ENCODE measurements at regions not wholly inside any gene's neighbourhood (a gene's known extent, or its start where the extent isn't known, plus 50 kb on each side); places are given as distances from the start of the nearest gene placed in this dataset.

DNA sequence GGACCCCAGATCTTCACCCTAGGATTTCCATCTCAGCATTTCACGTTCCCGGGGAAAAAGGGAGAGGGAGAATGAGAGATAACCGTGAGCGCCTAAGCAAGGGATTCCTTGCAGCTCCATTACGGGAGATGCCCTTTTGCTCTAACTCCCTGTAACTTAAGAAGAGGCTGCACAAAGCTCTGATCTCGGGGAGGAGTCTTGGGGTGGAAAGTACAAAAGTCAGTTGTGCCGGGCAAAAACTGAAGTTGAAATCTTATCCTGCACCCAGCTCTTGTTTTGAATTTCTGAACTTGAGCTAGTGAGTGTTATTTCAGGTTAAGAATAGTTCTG is 256.4 kb upstream of the SOX21 start:
- no peak overlapping the region for H3K27ac ChIP-seq
- peak overlapping the region; percentile 58 for H3K4me3 ChIP-seq

DNA sequence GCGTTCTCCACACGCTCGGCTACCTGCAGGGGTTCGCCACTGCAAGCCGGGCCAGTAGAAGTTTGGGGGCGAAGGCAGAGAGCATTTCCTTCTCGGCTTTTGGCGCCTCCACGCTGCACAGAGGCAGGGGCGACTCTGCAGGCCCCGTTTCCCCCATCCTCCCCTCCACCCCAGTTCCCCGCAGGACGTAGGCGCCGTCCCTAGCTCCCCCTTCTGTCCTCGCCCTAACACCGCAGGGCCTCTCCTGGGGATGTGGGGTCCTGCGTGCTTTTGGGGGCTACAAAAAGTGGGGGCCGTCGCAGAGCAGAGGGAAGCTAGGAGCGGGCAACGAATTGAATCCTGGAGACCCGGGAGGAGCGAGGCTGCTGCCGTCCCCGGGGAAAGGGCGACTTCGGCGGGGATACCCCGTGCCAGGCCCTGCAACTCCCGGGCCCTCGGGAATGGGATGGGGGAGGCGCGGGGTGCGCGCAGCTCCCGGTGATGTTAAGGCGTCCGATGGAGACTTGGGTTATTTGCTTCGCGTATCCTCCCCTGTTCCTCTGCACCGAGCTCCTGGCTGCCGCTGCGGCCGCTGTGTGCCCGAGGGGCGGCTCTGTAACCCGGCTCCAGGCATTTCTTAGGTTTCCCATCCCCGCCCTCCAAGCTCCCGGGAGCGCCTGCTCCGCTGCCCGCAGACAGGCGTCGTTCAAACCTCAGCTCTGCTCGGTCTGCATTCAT is 255.9 kb upstream of the SOX21 start:
- TF ChIP-seq, protein P1, sequence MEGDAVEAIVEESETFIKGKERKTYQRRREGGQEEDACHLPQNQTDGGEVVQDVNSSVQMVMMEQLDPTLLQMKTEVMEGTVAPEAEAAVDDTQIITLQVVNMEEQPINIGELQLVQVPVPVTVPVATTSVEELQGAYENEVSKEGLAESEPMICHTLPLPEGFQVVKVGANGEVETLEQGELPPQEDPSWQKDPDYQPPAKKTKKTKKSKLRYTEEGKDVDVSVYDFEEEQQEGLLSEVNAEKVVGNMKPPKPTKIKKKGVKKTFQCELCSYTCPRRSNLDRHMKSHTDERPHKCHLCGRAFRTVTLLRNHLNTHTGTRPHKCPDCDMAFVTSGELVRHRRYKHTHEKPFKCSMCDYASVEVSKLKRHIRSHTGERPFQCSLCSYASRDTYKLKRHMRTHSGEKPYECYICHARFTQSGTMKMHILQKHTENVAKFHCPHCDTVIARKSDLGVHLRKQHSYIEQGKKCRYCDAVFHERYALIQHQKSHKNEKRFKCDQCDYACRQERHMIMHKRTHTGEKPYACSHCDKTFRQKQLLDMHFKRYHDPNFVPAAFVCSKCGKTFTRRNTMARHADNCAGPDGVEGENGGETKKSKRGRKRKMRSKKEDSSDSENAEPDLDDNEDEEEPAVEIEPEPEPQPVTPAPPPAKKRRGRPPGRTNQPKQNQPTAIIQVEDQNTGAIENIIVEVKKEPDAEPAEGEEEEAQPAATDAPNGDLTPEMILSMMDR (IDR thresholded peaks at IDR 0.05), result no peak
- Histone ChIP-seq H3K27ac (no peak overlapping the region), H3K4me3 (peak overlapping the region; percentile 58)
- DNase-seq (ENCODE audit: low spot score), result no peak

More for the DNA sequence above, 256.4 kb upstream of the SOX21 start:
- TF ChIP-seq, protein P1 (IDR thresholded peaks at IDR 0.05), result no peak
- no peak for DNase-seq (ENCODE audit: low spot score)

DNA sequence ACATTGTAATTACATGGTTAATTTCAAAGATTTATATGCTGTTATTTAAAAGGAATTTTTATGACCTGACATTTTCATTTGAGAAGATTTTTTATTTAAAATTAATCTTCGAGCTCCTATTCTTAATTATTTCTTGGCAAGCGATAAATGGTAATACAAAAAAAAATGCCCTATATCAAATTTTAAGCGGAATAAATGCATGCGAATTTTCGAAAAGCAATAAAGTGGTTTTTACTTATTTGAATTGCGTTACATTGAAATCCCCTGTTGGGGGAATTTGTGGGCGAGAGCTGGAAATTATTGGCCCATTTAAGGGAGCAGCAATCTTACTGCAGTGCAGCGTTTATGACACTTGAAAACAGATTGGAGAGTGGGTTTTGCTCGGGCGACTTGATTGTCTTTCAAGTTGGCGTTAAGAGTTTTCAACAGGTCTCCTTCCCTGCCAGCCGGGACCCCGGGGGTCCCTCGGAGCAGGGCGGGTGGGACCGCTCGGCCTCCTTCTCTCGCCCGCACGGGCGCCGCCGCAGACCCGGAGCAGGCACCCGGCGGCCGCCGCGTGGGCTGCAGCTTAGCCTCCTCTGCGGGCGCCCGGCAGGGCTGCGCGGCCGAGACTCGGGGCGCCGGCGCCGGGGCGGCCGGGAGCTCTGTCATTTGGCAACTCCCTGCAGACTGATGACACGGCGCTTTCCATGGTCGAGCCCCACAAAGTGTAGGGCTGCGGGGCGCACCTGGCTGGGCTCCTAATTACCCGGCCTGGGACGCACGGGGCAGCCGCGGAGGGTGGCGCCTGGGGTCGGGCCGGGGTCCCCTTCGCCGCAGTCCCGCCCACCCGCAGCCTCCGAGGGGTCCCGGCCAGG is 255.1 kb upstream of the SOX21 start:
- Histone ChIP-seq H3K4me3 (peak overlapping the region; percentile 58), H3K27ac (no peak overlapping the region)
- TF ChIP-seq, protein P1 (IDR thresholded peaks at IDR 0.05), result no peak
- no peak for DNase-seq (ENCODE audit: low spot score)

DNA sequence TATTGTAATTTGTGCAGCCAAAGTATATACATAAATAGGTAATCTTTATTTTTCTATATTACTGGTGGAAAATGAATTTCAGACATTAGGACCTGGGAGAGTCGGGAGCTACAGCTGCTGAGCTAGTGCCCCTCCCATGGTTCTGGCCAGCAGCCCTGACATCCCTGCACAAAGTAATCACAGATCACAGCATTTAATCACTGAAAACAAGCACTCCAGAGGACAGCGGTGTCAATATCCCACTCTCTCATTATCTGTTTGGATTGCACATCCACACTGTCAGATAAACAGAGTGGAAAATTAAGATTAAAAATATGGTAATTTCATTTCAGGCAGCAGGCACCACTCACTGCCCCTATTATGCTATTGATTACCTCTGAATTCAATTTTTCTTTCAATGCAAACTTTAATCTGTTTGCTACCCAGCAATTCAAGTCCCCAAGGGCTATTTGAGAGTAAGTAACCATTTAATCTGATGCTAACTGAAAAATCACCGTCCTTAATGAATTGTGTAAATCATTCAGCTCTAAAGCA is 254.1 kb upstream of the SOX21 start:
- no peak overlapping the region for H3K27ac ChIP-seq
- no peak overlapping the region for H3K4me3 ChIP-seq
- TF ChIP-seq, protein P1 (IDR thresholded peaks at IDR 0.05), result no peak
- DNase-seq (ENCODE audit: low spot score), result no peak

DNA sequence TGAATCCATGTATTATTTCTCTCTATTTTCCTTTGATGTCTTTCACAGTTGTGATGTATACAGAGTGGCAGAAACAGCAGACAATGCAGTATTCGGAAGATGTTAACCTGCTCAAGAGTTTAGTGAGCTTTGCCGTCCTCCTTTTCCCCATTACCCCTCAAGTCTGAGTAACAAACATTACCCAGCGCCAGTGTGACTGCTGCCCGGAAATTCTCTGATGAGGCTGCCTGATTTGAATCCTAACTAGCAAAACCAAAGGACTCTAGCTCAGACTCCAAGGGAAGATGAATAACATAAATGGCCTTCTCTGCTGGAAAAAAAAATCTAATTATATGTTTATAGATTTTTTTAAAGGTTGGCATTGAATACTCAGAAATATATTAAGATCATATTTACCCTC is 247.3 kb upstream of the SOX21 start:
- no peak for DNase-seq (ENCODE audit: low spot score)
- Histone ChIP-seq H3K27ac (no peak overlapping the region), H3K4me3 (no peak overlapping the region)
- TF ChIP-seq, protein P1 (IDR thresholded peaks at IDR 0.05), result no peak

DNA sequence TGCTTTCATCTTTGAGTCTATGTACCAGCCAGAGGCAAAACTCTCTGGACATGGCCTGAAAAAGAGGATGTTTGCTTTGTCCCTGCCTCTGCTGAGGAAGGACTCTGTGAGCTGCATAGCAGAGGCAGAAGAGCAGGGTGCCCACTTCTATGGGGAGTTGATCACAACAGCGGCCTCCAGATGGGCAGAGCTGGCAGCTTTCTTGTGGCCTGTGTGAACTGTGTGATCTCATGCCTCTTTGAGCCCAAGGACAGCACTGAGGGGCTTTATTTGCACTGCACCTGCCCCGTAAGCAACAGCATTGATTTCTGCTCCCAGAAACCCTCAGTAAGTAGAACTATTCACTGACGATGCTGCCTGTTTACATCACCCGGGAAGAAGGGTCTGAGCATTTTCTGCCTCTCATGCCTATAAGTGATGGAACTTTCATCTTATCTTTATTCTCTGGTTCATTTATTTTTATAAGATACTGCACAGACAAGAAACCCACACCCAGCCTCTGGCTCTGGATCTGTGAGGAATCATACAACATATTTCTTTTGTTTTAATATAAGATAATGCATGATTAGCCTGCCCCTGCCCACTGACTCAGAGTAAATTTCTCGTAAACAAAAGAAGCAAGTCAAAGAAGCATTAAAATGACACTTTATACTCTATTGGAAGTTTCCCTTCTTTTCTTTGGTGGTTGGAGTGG is 244.2 kb upstream of the SOX21 start:
- Histone ChIP-seq H3K4me3 (no peak overlapping the region), H3K27ac (no peak overlapping the region)
- DNase-seq (ENCODE audit: low spot score), result no peak
- TF ChIP-seq, protein P1 (IDR thresholded peaks at IDR 0.05), result no peak
